Stomach (tissue), 4 donors: ENCODE measurements at regions not wholly inside any gene's neighbourhood (a gene's known extent, or its start where the extent isn't known, plus 50 kb on each side); places are given as distances from the start of the nearest gene placed in this dataset.

Experiments
- EP300 ChIP-seq: sonication (generic); formaldehyde crosslinking; IDR thresholded peaks from one replicate; pipeline ENCODE4 v1.6.1; 2017; ENCODE audit warnings: antibody characterized with exemption
- POLR2A ChIP-seq, 4 donors: fragments of 450-650 bp; IDR thresholded peaks; one replicate each; pipeline ENCODE4 v1.6.1; 2016; ENCODE audit warnings: antibody characterized with exemption in 4 of 4, control low read depth in 2 of 4, mild to moderate bottlenecking in 1 of 4, moderate library complexity in 1 of 4
- POLR2AphosphoS5 ChIP-seq, 3 donors: sonication (generic); formaldehyde crosslinking; IDR thresholded peaks; one replicate each; pipeline ENCODE4 v1.6.1; 2016; ENCODE audit warnings: antibody characterized with exemption in 3 of 3
- TF ChIP-seq, protein P1 (sequence below), 7 experiments: fragments of 450-650 bp in 4 of 7; fragments of 200-600 bp in 3 of 7; sonication (generic) in 3 of 7; IDR thresholded peaks; one replicate each; pipeline ENCODE4 v1.5.1; 2016 to 2019; ENCODE audit warnings: antibody characterized with exemption in 7 of 7, control low read depth in 2 of 7, mild to moderate bottlenecking in 1 of 7

DNA sequence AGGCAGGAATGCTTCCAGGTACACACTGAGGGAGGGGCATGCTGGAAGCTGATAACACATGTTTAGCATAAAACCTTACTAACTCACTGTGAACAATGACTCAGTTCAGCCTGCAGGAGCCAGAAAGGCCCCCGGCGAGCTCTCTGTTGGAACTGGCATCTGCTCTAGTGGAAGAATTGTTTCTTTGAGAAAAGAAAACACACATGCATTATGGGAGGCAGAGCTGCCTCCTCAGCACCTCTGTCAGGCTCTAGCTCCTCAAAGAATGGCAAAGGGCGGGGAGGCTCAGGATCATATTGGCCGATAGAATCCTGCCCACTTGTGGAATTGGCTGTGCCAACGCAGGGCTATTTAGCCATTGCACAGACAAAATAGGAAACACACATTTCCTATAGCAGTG lies 338.3 kb downstream of the CXCL12 start:
- no peak for TF ChIP-seq POLR2A (IDR thresholded peaks at IDR 0.05)
- TF ChIP-seq, protein P1, sequence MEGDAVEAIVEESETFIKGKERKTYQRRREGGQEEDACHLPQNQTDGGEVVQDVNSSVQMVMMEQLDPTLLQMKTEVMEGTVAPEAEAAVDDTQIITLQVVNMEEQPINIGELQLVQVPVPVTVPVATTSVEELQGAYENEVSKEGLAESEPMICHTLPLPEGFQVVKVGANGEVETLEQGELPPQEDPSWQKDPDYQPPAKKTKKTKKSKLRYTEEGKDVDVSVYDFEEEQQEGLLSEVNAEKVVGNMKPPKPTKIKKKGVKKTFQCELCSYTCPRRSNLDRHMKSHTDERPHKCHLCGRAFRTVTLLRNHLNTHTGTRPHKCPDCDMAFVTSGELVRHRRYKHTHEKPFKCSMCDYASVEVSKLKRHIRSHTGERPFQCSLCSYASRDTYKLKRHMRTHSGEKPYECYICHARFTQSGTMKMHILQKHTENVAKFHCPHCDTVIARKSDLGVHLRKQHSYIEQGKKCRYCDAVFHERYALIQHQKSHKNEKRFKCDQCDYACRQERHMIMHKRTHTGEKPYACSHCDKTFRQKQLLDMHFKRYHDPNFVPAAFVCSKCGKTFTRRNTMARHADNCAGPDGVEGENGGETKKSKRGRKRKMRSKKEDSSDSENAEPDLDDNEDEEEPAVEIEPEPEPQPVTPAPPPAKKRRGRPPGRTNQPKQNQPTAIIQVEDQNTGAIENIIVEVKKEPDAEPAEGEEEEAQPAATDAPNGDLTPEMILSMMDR (IDR thresholded peaks at IDR 0.05), result peak in 2 of 7 experiments; percentile 13 to 31
- TF ChIP-seq POLR2AphosphoS5 (IDR thresholded peaks at IDR 0.05), result no peak
- TF ChIP-seq EP300, result no peak
